ENCODE measurements at regions not wholly inside any gene's neighbourhood (a gene's known extent, or its start where the extent isn't known, plus 50 kb on each side); places are given as distances from the start of the nearest gene placed in this dataset.

DNA sequence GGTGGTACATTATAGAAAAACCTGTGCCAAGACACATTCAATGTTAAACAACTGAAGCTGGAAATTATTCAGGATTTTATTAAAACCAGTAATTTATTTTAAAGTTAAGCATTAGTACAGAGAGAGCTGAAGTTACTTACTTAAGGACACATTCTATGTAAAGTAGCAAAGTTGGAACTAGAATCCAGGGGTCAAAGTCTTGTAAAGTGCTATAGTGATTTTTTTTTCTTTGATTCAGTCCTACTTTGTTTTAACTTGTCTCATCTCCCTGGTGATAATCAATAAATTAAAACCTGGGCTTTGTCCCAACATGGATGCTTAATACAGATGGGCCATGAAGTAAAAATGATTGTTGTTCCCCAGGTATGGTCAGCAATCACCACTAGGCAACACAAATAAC, 1271.8 kb upstream of the CHAC2 start:
- TF ChIP-seq, protein P1, sequence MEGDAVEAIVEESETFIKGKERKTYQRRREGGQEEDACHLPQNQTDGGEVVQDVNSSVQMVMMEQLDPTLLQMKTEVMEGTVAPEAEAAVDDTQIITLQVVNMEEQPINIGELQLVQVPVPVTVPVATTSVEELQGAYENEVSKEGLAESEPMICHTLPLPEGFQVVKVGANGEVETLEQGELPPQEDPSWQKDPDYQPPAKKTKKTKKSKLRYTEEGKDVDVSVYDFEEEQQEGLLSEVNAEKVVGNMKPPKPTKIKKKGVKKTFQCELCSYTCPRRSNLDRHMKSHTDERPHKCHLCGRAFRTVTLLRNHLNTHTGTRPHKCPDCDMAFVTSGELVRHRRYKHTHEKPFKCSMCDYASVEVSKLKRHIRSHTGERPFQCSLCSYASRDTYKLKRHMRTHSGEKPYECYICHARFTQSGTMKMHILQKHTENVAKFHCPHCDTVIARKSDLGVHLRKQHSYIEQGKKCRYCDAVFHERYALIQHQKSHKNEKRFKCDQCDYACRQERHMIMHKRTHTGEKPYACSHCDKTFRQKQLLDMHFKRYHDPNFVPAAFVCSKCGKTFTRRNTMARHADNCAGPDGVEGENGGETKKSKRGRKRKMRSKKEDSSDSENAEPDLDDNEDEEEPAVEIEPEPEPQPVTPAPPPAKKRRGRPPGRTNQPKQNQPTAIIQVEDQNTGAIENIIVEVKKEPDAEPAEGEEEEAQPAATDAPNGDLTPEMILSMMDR (IDR thresholded peaks at IDR 0.05): no peak
- no peak for TF ChIP-seq POLR2A (IDR thresholded peaks at IDR 0.05)

Data from lower leg skin (tissue), 3 donors.